ENCODE measurements at regions not wholly inside any gene's neighbourhood (a gene's known extent, or its start where the extent isn't known, plus 50 kb on each side); places are given as distances from the start of the nearest gene placed in this dataset.

GRCh38 chr14:44820230-44820964, 141.3 kb downstream of the KLHL28 start:
- DNase-seq, result no peak
- Histone ChIP-seq H2BK120ac (ENCODE audit: low read depth, low read length) (no peak overlapping the region), H3K36me3 (ENCODE audit: control insufficient read depth, insufficient read depth, low read length) (no peaks in the 10 kb centered on the region), H4K91ac (ENCODE audit: insufficient read depth, low read depth, low read length) (no peak overlapping the region), H2AFZ (replicated peaks; ENCODE audit: low read length, poor library complexity) (no peak overlapping the region), H3K56ac (ENCODE audit: extremely low read depth, insufficient read depth, low read length) (no peak overlapping the region), H3K79me1 (ENCODE audit: low read depth in 1 of 2, low read length in 2 of 2) (no peaks in the 10 kb centered on the region), H2BK20ac (ENCODE audit: low read depth, low read length) (no peak overlapping the region), H3K18ac (ENCODE audit: low read depth, low read length) (no peak overlapping the region), H2AK9ac (replicated peaks; ENCODE audit: low read depth, low read length, poor library complexity) (no peak overlapping the region), H3K27ac (ENCODE audit: insufficient read depth, low read length) (no peak overlapping the region), H3K4me1 (ENCODE audit: control insufficient read depth, insufficient read depth, low read length) (no peaks in the 10 kb centered on the region), H2BK5ac (ENCODE audit: low read depth, low read length, poor library complexity, severe bottlenecking) (no peak overlapping the region), H2BK15ac (ENCODE audit: low read depth, low read length) (no peak overlapping the region), H4K20me1 (ENCODE audit: insufficient read depth, low read length) (no peaks in the 10 kb centered on the region), H3K14ac (replicated peaks; ENCODE audit: low read depth, low read length) (no peak overlapping the region), H3K9ac (ENCODE audit: low read depth, low read length) (no peak overlapping the region), H3K27me3 (ENCODE audit: control insufficient read depth, insufficient read depth, low read length) (no peaks in the 10 kb centered on the region), H3K23ac (ENCODE audit: low read depth, low read length) (no peak overlapping the region), H4K8ac (ENCODE audit: low read depth in 2 of 2, low read length in 2 of 2) (no peak overlapping the region), H3K9me3 (ENCODE audit: control insufficient read depth, insufficient read depth, low read length) (no peaks in the 10 kb centered on the region), H4K5ac (ENCODE audit: low read depth, low read length) (no peak overlapping the region), H3K4ac (ENCODE audit: low read depth, low read length) (no peak overlapping the region), H3K4me2 (ENCODE audit: low read depth, low read length) (no peak overlapping the region), H3K9me1 (ENCODE audit: insufficient read depth, low read length) (no peaks in the 10 kb centered on the region), H2AK5ac (ENCODE audit: low read depth, low read length) (no peak overlapping the region), H3K4me3 (ENCODE audit: insufficient read depth, low read depth, low read length) (no peak overlapping the region)
- ATAC-seq (ENCODE audit: low read depth), result no peak
- intact Hi-C loops (cut with micrococcal nuclease) (no loop called here), dilution Hi-C loops (cut with HindIII; ENCODE audit: low sequenced_read_pairs, unreplicated experiment) (no loop called here), in situ Hi-C loops (cut with MboI; ENCODE audit: low sequenced_read_pairs) (no loop called here)
- WGBS, 2 experiments (ENCODE audit: extremely low coverage in 2 of 2, insufficient read length in 1 of 2), result no CpG with 5 or more reads among the region's 5 CpGs
- TF ChIP-seq CTCF (conservative IDR thresholded peaks at IDR 0.05; ENCODE audit: low read depth, low read length) (no peak), NFE2L2 (IDR thresholded peaks at IDR 0.05; ENCODE audit: low read depth, low read length) (no peak), POLR2A (IDR thresholded peaks at IDR 0.05; ENCODE audit: low read depth, low read length) (no peak), CEBPB (IDR thresholded peaks at IDR 0.05; ENCODE audit: low read depth, low read length) (no peak), MAZ (IDR thresholded peaks at IDR 0.05; ENCODE audit: borderline replicate concordance, low read depth, low read length) (no peak), RCOR1 (IDR thresholded peaks at IDR 0.05; ENCODE audit: insufficient replicate concordance, low read length) (no peak), CHD1 (IDR thresholded peaks at IDR 0.05; ENCODE audit: low read depth, low read length) (no peak), USF2 (IDR thresholded peaks at IDR 0.05; ENCODE audit: low read depth, low read length) (no peak), FOS (IDR thresholded peaks at IDR 0.05; ENCODE audit: low read depth, low read length) (no peak), SMC3 (IDR thresholded peaks at IDR 0.05; ENCODE audit: low read depth, low read length) (no peak), RFX5 (IDR thresholded peaks at IDR 0.05; ENCODE audit: low read depth, low read length) (no peak), RAD21 (IDR thresholded peaks at IDR 0.05; ENCODE audit: low read length) (no peak), MXI1 (IDR thresholded peaks at IDR 0.05; ENCODE audit: borderline replicate concordance, low read depth, low read length) (no peak), BHLHE40 (IDR thresholded peaks at IDR 0.05; ENCODE audit: low read depth, low read length) (no peak), ELK1 (IDR thresholded peaks at IDR 0.05; ENCODE audit: borderline replicate concordance, low read depth, low read length) (no peak)
- ChIA-PET CTCF (no interaction called here), POLR2A (ENCODE audit: unreplicated experiment) (no interaction called here)
- no TSS peak for BruUV-seq (replicated peaks)

Measured in IMR-90 (cell line).